ENCODE measurements at regions not wholly inside any gene's neighbourhood (a gene's known extent, or its start where the extent isn't known, plus 50 kb on each side); places are given as distances from the start of the nearest gene placed in this dataset.

DNA sequence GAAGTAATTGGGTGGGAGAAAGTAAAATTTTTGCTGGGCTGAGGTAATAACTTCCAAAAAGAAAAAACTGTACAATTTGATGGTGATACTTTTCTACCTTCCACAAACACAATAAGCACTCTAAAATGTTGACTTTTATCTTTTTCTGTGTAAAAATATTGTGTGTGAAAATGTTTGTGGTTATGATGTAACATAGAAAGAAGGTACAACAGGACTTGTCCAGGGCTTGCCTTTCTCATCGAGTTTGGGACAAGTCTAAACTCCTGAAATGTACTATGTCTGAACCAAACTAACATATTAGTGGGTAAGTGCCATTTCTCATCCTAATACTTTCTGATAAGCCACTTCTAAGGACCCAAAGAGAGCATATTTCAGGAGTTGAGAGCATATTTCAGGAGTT, 174.2 kb upstream of the PDGFD start:
- DNase-seq (ENCODE audit: low read depth), result no peak

- no peak for DNase-seq (ENCODE audit: low read depth)
These were observed 173.3 kb upstream of the PDGFD start for GRCh38 chr11:104337273-104337672.

DNA sequence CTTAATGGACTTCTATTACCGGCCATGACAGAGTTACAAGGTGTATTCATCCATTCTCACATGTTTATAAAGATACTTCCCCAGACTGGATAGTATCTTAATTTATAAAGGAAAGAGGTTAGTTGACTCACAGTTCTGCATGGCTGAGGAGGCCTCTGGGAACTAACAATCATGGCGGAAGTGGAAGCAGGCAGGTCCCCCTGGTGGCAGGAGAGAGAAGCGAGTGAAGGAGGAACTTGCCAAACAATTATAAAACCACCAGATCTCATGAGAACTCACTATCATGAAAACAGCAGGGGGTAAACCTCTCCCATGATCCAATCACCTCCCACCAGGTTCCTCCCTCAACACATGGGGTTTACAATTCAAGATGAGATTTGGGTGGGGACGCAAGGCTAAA, 170.0 kb upstream of the PDGFD start:
- no peak for DNase-seq (ENCODE audit: low read depth)

- no peak for DNase-seq (ENCODE audit: low read depth)
These were observed 168.2 kb upstream of the PDGFD start for GRCh38 chr11:104332110-104332509.

- no peak for DNase-seq (ENCODE audit: low read depth)
These were observed 165.2 kb upstream of the PDGFD start for GRCh38 chr11:104329078-104329665.

GRCh38 chr11:104328512-104328907, 164.6 kb upstream of the PDGFD start:
- DNase-seq (ENCODE audit: low read depth), result no peak

- DNase-seq (ENCODE audit: low read depth), result no peak
These were observed 164.0 kb upstream of the PDGFD start for GRCh38 chr11:104327861-104328511.

DNA sequence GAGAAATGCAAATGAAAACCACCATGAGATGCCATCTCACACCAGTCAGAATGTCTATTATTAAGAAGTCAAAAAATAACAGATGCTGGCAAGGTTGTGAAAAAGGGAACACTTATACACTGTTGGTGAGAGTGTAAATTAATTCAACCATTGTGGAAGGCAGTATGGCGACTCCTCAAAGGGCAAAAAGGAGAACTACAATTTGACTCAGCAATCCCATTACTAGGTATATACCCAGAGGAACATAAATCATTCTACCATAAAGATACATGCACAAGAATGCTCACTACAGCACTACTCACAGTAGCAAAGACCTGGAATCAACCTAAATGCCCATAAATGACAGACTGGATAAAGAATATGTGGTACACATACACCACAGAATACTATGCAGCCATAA, 161.1 kb upstream of the PDGFD start:
- no peak for DNase-seq (ENCODE audit: low read depth)

GRCh38 chr11:104324276-104324675, 160.3 kb upstream of the PDGFD start:
- DNase-seq (ENCODE audit: low read depth), result no peak

DNA sequence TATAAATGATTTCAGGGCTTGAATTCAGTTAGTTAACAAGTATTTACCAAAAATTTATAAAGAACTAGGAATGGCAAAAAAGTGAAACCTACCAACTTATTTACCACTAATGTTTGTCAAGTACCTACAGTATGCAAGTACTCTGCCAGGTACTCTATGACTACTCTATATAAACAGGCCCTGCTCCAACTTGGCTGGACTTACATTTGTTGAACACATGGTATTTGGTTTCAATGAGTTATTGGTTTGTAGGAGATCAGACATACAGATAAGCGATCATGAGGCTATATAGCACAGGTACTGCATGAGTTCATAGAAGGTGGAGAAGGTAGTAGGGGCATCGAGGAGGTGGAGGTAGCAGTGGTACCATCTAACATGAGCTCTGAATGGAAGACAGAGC, 159.9 kb upstream of the PDGFD start:
- no peak for DNase-seq (ENCODE audit: low read depth)

- no peak for DNase-seq (ENCODE audit: low read depth)
These were observed 158.7 kb upstream of the PDGFD start for GRCh38 chr11:104322696-104323095.

GRCh38 chr11:104320956-104321355, 157.0 kb upstream of the PDGFD start:
- DNase-seq (ENCODE audit: low read depth), result no peak

GRCh38 chr11:104320097-104320496, 156.2 kb upstream of the PDGFD start:
- DNase-seq (ENCODE audit: low read depth), result no peak

GRCh38 chr11:104319396-104319795, 155.4 kb upstream of the PDGFD start:
- DNase-seq (ENCODE audit: low read depth), result no peak

GRCh38 chr11:104306862-104307474, 143.0 kb upstream of the PDGFD start:
- no peak for DNase-seq (ENCODE audit: low read depth)

DNA sequence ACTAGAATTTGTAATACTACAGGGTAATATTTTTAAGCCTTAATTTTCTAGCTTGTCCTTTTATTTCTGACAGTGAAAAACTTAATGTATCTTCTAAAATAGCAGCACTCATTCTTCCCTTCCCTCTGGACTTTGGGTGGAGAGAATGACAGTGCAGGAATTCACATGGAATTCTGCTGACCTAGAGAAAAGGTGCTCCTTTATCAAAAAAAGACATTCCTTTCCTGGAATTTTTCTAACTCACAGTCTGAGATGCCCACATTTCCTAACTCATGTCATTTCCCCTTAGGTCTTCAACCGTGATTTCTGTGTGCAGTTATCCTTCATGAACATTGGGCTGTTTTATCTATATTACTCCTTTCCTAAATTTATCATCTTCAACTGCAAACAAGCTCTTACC, 137.8 kb upstream of the PDGFD start:
- DNase-seq (ENCODE audit: low read depth), result no peak

- no peak for DNase-seq (ENCODE audit: low read depth)
These were observed 127.7 kb upstream of the PDGFD start for GRCh38 chr11:104291646-104292045.

- DNase-seq (ENCODE audit: low read depth), result no peak
These were observed 122.2 kb upstream of the PDGFD start for GRCh38 chr11:104286129-104286528.

- no peak for DNase-seq (ENCODE audit: low read depth)
These were observed 115.6 kb upstream of the PDGFD start for GRCh38 chr11:104279587-104279986.

DNA sequence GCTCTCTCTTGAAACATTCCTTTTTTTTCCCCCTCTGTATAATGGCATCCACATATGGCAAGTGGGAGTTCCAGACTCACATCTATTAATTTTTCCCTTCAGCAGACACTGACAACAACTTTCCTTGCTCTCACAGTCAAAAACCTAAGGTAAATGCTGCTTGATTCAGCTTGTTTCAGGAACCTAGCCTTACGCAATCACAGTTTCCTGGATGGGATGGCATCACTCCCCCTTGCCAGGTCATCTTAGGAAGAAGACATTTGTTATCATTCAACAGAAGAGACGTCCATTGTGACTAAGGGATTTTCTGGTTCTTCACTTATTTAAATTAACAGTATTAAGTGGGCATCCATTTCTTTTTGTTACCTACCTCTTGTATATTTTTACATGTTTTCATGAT, 112.0 kb upstream of the PDGFD start:
- DNase-seq (ENCODE audit: low read depth), result no peak

DNA sequence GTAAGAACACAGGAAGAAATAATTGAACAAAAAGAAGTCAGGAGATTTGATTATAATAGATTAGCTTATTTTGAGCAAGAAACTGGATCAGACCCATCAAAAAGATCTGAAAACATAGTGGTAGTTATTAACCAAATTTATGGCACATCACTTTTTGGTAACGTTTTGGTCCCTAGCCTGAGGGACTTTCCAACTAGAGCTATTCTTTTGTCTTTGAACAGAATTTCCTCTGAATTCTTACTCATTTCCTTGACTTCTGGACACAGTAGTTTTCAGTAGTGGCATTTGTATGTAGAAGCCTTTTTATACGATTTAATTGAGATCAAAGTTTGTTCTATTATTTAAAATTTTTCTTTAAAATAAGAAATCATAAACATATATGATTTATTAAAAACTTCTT, 96.5 kb upstream of the PDGFD start:
- no peak for DNase-seq (ENCODE audit: low read depth)

DNA sequence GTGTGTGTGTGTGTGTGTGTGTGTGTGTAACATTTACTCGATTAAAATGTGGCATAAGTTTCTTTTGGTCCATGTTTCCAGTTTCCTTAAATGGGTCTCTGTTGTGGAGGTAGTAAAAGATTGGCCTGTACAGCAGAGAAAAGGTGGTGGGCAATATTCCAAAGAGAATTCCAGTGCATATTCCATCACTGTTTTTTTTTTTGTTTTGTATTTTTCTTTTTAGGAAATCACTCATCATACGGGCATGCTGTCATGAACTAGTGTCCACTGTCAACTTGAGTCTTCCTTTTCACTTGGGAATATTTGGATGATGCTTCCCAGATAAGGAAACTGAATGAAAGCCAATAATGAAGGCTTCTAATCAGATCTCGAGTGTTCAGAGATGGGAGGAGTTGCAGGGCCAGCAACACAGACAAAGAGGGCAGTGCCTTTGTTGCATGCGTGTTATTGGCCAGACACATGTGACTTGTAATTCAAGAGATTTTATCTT, 95.2 kb upstream of the PDGFD start:
- DNase-seq (ENCODE audit: low read depth), result no peak

DNA sequence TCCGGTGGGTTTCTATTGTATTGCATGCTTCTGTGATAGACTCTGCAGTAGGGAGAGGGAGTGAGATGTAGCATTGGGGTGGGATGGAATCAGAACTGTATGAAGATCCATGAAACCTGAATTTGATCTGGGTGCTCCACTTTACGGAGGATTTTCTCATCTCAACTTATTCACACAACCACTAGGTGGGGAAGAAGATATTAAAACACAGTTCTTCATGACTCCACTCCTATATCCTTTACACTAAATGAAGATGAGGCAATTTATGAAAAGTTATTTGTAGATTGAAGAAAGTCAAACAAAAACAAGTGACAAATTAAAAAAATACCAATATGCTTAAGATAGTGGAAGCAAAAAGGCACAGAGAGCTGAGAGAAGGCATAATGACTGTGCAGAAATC, 92.6 kb upstream of the PDGFD start:
- no peak for DNase-seq (ENCODE audit: low read depth)

DNA sequence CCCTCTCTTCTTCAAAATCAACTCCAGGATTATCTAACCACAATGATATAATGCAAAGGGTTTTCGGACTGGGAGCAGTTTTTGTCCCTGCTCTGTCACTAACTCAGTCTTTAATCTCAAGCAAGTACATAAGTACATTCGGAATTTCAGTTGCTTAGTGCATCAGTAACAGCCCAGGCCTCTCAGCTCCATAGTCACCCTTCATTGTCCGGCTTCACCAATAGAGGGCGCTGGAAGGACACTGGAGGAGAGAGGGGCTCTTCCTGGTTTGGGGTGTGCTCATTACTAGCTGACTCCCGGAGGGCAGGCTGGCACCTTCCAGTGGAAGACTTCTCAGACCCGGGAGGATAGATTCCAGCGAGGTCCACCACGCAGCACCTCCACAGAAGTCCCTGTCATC, 90.4 kb upstream of the PDGFD start:
- peak; percentile 35 for DNase-seq (ENCODE audit: low read depth)

All from non-pigmented ciliary epithelial cell (primary cell).